ENCODE measurements at regions not wholly inside any gene's neighbourhood (a gene's known extent, or its start where the extent isn't known, plus 50 kb on each side); places are given as distances from the start of the nearest gene placed in this dataset.

DNA sequence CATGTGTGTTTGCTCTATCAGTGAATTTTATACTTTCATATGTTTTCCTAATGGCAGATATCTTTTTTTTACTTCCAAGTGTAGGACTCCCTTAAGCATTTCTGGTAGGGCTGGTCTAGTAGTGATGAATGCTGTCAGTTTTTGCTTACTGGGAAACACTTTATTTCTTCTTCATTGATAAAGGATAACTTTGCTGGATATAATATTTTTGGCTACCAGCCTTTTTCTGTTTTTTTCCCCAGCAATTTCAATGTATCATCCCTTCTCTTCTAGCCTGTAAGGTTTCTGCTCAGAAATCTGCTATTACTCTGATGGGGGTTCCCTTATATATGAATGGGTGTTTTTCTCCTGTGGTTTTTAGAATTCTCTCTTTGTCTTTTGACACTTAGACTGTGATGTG, 980.6 kb upstream of the PIK3C3 start:
- DNase-seq (ENCODE audit: low read depth, low spot score) (no peak), FAIRE-seq (no peak)
- Histone ChIP-seq H2AFZ (ENCODE audit: low read depth, low read length) (no peak overlapping the region), H3K36me3 (ENCODE audit: control insufficient read depth in 2 of 2, extremely low read depth in 1 of 2, insufficient read depth in 2 of 2, low read length in 2 of 2) (no peaks in the 10 kb centered on the region), H3K79me2 (ENCODE audit: control insufficient read depth, insufficient read depth, low read length) (no peaks in the 10 kb centered on the region), H3K4me1 (ENCODE audit: control insufficient read depth, extremely low read depth, insufficient read depth, low read length) (no peaks in the 10 kb centered on the region), H3K4me3 (replicated peaks in 1 of 3; ENCODE audit: insufficient read depth in 1 of 3, low read depth in 1 of 3, low read length in 3 of 3) (no peak overlapping the region), H3K9ac (replicated peaks; ENCODE audit: extremely low read depth, insufficient read depth, low read length) (no peak overlapping the region), H3K9me1 (replicated peaks; ENCODE audit: control insufficient read depth, extremely low read depth, insufficient read depth, low read length) (no peaks in the 10 kb centered on the region), H3K4me2 (ENCODE audit: insufficient read depth, low read length) (no peak overlapping the region), H3K27me3 (ENCODE audit: control insufficient read depth in 2 of 2, insufficient read depth in 2 of 2, low read length in 2 of 2) (no peaks in the 10 kb centered on the region), H4K20me1 (replicated peaks; ENCODE audit: control insufficient read depth, extremely low read depth, insufficient read depth, low read length) (no peaks in the 10 kb centered on the region), H3K9me3 (replicated peaks; ENCODE audit: control insufficient read depth, insufficient read depth, low read length) (no peaks in the 10 kb centered on the region), H3K27ac (ENCODE audit: insufficient read depth, low read depth, low read length) (no peak overlapping the region)
- dilution Hi-C loops (cut with MboI; ENCODE audit: extremely low pct_ligation_motif_present, low sequenced_read_pairs) = no loop called here
- ChIA-PET POLR2A (no interaction called here), CTCF (interaction anchor here (1.0 kb wide), 1 partner anchor 11 kb away, joined by 3 read pairs; no protein-coding TSS in a partner anchor)
- TF ChIP-seq POLR2A (IDR thresholded peaks at IDR 0.05; ENCODE audit: low read depth, low read length) (no peak), JUN (IDR thresholded peaks at IDR 0.05; ENCODE audit: borderline replicate concordance, insufficient read depth, insufficient read length, low read depth) (no peak), GATA2 (IDR thresholded peaks at IDR 0.05; ENCODE audit: insufficient read depth, insufficient read length, low read depth, low read length) (no peak), MYC (IDR thresholded peaks at IDR 0.05; ENCODE audit: low read depth, low read length) (no peak), FOS (IDR thresholded peaks at IDR 0.05; ENCODE audit: borderline replicate concordance, insufficient read depth, low read length) (no peak), EZH2 (IDR thresholded peaks at IDR 0.05; ENCODE audit: borderline replicate concordance, low read depth, low read length, severe bottlenecking) (no peak), POLR2AphosphoS5 (IDR thresholded peaks at IDR 0.05; ENCODE audit: insufficient read depth, low read depth, low read length) (no peak)
- TF ChIP-seq, protein P1, sequence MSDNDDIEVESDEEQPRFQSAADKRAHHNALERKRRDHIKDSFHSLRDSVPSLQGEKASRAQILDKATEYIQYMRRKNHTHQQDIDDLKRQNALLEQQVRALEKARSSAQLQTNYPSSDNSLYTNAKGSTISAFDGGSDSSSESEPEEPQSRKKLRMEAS (IDR thresholded peaks at IDR 0.05; ENCODE audit: insufficient read depth, insufficient read length) = no peak
- TF ChIP-seq, protein P2, sequence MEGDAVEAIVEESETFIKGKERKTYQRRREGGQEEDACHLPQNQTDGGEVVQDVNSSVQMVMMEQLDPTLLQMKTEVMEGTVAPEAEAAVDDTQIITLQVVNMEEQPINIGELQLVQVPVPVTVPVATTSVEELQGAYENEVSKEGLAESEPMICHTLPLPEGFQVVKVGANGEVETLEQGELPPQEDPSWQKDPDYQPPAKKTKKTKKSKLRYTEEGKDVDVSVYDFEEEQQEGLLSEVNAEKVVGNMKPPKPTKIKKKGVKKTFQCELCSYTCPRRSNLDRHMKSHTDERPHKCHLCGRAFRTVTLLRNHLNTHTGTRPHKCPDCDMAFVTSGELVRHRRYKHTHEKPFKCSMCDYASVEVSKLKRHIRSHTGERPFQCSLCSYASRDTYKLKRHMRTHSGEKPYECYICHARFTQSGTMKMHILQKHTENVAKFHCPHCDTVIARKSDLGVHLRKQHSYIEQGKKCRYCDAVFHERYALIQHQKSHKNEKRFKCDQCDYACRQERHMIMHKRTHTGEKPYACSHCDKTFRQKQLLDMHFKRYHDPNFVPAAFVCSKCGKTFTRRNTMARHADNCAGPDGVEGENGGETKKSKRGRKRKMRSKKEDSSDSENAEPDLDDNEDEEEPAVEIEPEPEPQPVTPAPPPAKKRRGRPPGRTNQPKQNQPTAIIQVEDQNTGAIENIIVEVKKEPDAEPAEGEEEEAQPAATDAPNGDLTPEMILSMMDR (IDR thresholded peaks at IDR 0.05; ENCODE audit: extremely low read depth in 1 of 2, insufficient read depth in 1 of 2, low read depth in 1 of 2, low read length in 2 of 2) = no peak
- no TSS peak for BruUV-seq (replicated peaks)
- intact Hi-C loops (cut with micrococcal nuclease) = no loop called here

All from endothelial cell of umbilical vein (primary cell).